ENCODE measurements at regions not wholly inside any gene's neighbourhood (a gene's known extent, or its start where the extent isn't known, plus 50 kb on each side); places are given as distances from the start of the nearest gene placed in this dataset.
"Not testable (repeated sequence)": the region's sequence is repeated elsewhere in the genome, so short reads cannot be mapped to it uniquely, and the experiment has no call there.

- Mint-ChIP-seq H3K27me3 (no peaks in the 10 kb centered on the region), H3K36me3 (no peaks in the 10 kb centered on the region), H3K27ac (no peak overlapping the region), H3K4me1 (no peaks in the 10 kb centered on the region), H3K9me3 (ENCODE audit: low read depth) (no peaks in the 10 kb centered on the region), H3K4me3 (no peak overlapping the region)
- no peak for ATAC-seq
- DNase-seq = no peak
- CTCF ChIA-PET = no interaction called here
These were observed 61.6 kb upstream of the WDR11 start for GRCh38 chr10:120789303-120790203.

- CTCF ChIA-PET = no interaction called here
- H3K9me3 Mint-ChIP-seq (ENCODE audit: low read depth) = no peaks in the 10 kb centered on the region
- DNase-seq = no peak
- H3K4me3 Mint-ChIP-seq = no peak overlapping the region
- ATAC-seq = no peak
- H3K4me1 Mint-ChIP-seq = no peaks in the 10 kb centered on the region
- no peaks in the 10 kb centered on the region for H3K27me3 Mint-ChIP-seq
- no peak overlapping the region for H3K27ac Mint-ChIP-seq
- H3K36me3 Mint-ChIP-seq = no peaks in the 10 kb centered on the region
These were observed 59.8 kb upstream of the WDR11 start for GRCh38 chr10:120791316-120791715.

GRCh38 chr10:120793088-120793487 is 58.1 kb upstream of the WDR11 start:
- ATAC-seq = no peak
- CTCF ChIA-PET = no interaction called here
- no peak overlapping the region for H3K27ac Mint-ChIP-seq
- H3K36me3 Mint-ChIP-seq = no peaks in the 10 kb centered on the region
- no peaks in the 10 kb centered on the region for H3K27me3 Mint-ChIP-seq
- no peaks in the 10 kb centered on the region for H3K9me3 Mint-ChIP-seq (ENCODE audit: low read depth)
- H3K4me1 Mint-ChIP-seq = no peaks in the 10 kb centered on the region
- no peak overlapping the region for H3K4me3 Mint-ChIP-seq
- no peak for DNase-seq

GRCh38 chr10:120794390-120794789 is 56.8 kb upstream of the WDR11 start:
- Mint-ChIP-seq H3K36me3 (no peaks in the 10 kb centered on the region), H3K27ac (no peak overlapping the region), H3K27me3 (no peaks in the 10 kb centered on the region), H3K4me1 (no peaks in the 10 kb centered on the region), H3K4me3 (no peak overlapping the region), H3K9me3 (ENCODE audit: low read depth) (no peaks in the 10 kb centered on the region)
- CTCF ChIA-PET = no interaction called here
- DNase-seq (no peak), ATAC-seq (no peak)

- H3K4me3 Mint-ChIP-seq; H3K4me1 Mint-ChIP-seq; ATAC-seq; H3K27me3 Mint-ChIP-seq; DNase-seq; H3K9me3 Mint-ChIP-seq (ENCODE audit: low read depth); CTCF ChIA-PET; H3K27ac Mint-ChIP-seq; H3K36me3 Mint-ChIP-seq: not testable (repeated sequence)
These were observed 52.9 kb upstream of the WDR11 start for GRCh38 chr10:120798276-120798675.

GRCh38 chr10:120799849-120800248 is 51.3 kb upstream of the WDR11 start:
- H3K4me1 Mint-ChIP-seq = no peaks in the 10 kb centered on the region
- H3K27ac Mint-ChIP-seq = no peak overlapping the region
- CTCF ChIA-PET = no interaction called here
- H3K4me3 Mint-ChIP-seq = no peak overlapping the region
- H3K9me3 Mint-ChIP-seq (ENCODE audit: low read depth) = no peaks in the 10 kb centered on the region
- H3K36me3 Mint-ChIP-seq = no peaks in the 10 kb centered on the region
- H3K27me3 Mint-ChIP-seq = no peaks in the 10 kb centered on the region
- ATAC-seq (no peak), DNase-seq (no peak)

- no peaks in the 10 kb centered on the region for H3K4me1 Mint-ChIP-seq
- ATAC-seq (no peak), DNase-seq (no peak)
- no peaks in the 10 kb centered on the region for H3K27me3 Mint-ChIP-seq
- H3K4me3 Mint-ChIP-seq = no peak overlapping the region
- H3K27ac Mint-ChIP-seq = no peak overlapping the region
- H3K36me3 Mint-ChIP-seq = no peaks in the 10 kb centered on the region
- CTCF ChIA-PET = no interaction called here
- H3K9me3 Mint-ChIP-seq (ENCODE audit: low read depth) = no peaks in the 10 kb centered on the region
These were observed 50.4 kb upstream of the WDR11 start for GRCh38 chr10:120800528-120801323.
